Keratinocyte (primary cell): ENCODE measurements at regions not wholly inside any gene's neighbourhood (a gene's known extent, or its start where the extent isn't known, plus 50 kb on each side); places are given as distances from the start of the nearest gene placed in this dataset.

Source experiments
- DNase-seq: peaks from one replicate; pipeline ENCODE4 v3.0.0-alpha.2; 2011; ENCODE audit warnings: low read depth, missing footprints, low spot score
- FAIRE-seq: peaks from 2 replicates; lab custom pipeline; 2011; peaks lifted over from hg19 to GRCh38; lab: Jason Lieb, UNC
- H2AFZ ChIP-seq: 2 replicates; pipeline ENCODE4 v1.6.0; 2012; ENCODE audit warnings: low read length, control low read depth, inconsistent platforms; ENCODE audit not compliant: control insufficient read depth
- H3K27ac ChIP-seq: 2 replicates; pipeline ENCODE4 v1.5.1; 2011; ENCODE audit warnings: low read length; ENCODE audit not compliant: control insufficient read depth, insufficient read depth
- H3K27me3 ChIP-seq: 3 replicates; pipeline ENCODE4 v1.6.0; 2011; ENCODE audit warnings: low read length; ENCODE audit not compliant: control insufficient read depth, insufficient read depth; ENCODE audit errors: extremely low read depth
- H3K36me3 ChIP-seq, 2 experiments: 2 replicates in 1 of 2; 3 replicates in 1 of 2; pipeline ENCODE4 v1.5.1; 2011; ENCODE audit warnings: low read length in 2 of 2, mild to moderate bottlenecking in 1 of 2; ENCODE audit not compliant: control insufficient read depth in 2 of 2, insufficient read depth in 2 of 2; ENCODE audit errors: extremely low read depth in 1 of 2
- H3K4me1 ChIP-seq: 3 replicates; pipeline ENCODE4 v1.5.1; 2011; ENCODE audit warnings: low read length; ENCODE audit not compliant: control insufficient read depth, insufficient read depth; ENCODE audit errors: extremely low read depth
- H3K4me2 ChIP-seq: 3 replicates; pipeline ENCODE4 v1.6.0; 2011; ENCODE audit warnings: low read depth, low read length; ENCODE audit not compliant: control insufficient read depth, insufficient read depth; ENCODE audit errors: extremely low read depth
- H3K4me3 ChIP-seq, 3 experiments: fragments of 200-600 bp in 1 of 3; sonication (generic) in 1 of 3; 2 replicates in 2 of 3; 3 replicates in 1 of 3; pipeline ENCODE4 v1.5.1; 2011 to 2016; ENCODE audit warnings: low read length in 3 of 3, mild to moderate bottlenecking in 3 of 3, control low read depth in 2 of 3, inconsistent platforms in 1 of 3, low read depth in 1 of 3, mixed read lengths in 1 of 3, mixed run types in 1 of 3, moderate library complexity in 1 of 3; ENCODE audit not compliant: control insufficient read depth in 2 of 3, insufficient read depth in 2 of 3; ENCODE audit errors: extremely low read depth in 1 of 3
- H3K79me2 ChIP-seq: 2 replicates; pipeline ENCODE4 v1.6.0; 2012; ENCODE audit warnings: low read length; ENCODE audit not compliant: control insufficient read depth, insufficient read depth
- H3K9ac ChIP-seq: 3 replicates; pipeline ENCODE4 v1.6.0; 2011; ENCODE audit warnings: low read length; ENCODE audit not compliant: control insufficient read depth, insufficient read depth; ENCODE audit errors: extremely low read depth
- H3K9me1 ChIP-seq: 3 replicates; pipeline ENCODE4 v1.6.0; 2011; ENCODE audit warnings: low read length; ENCODE audit not compliant: control insufficient read depth, insufficient read depth; ENCODE audit errors: extremely low read depth
- H3K9me3 ChIP-seq: 2 replicates; pipeline ENCODE4 v1.5.1; 2012; ENCODE audit warnings: low read depth, low read length; ENCODE audit not compliant: control insufficient read depth
- H4K20me1 ChIP-seq: 3 replicates; pipeline ENCODE4 v1.6.0; 2011; ENCODE audit warnings: low read length; ENCODE audit not compliant: control insufficient read depth, insufficient read depth; ENCODE audit errors: extremely low read depth
- CTCF ChIP-seq, 3 experiments: IDR thresholded peaks in 1 of 3; conservative IDR thresholded peaks in 1 of 3; optimal IDR thresholded peaks in 1 of 3; 2 replicates in 2 of 3; 3 replicates in 1 of 3; pipeline versions ENCODE3 to v1.5.1; 2011; ENCODE audit warnings: low read length in 3 of 3, mild to moderate bottlenecking in 3 of 3, moderate library complexity in 2 of 3, control low read depth in 1 of 3, inconsistent platforms in 1 of 3; ENCODE audit not compliant: insufficient read depth in 2 of 3; ENCODE audit errors: extremely low read depth in 1 of 3
- EZH2 ChIP-seq: IDR thresholded peaks from one replicate; pipeline ENCODE4 v1.6.1; 2012; ENCODE audit warnings: inconsistent platforms, mild to moderate bottlenecking, low read length, moderate library complexity
- dilution Hi-C: fragments of 300-500 bp; cut with MboI; formaldehyde crosslinking; loops from one replicate; pipeline ENCODE4 v1.7.0; 2020; ENCODE audit warnings: low sequenced_read_pairs; ENCODE audit not compliant: extremely low pct_ligation_motif_present

GRCh38 chr12:105423237-105423636, 92.7 kb downstream of the C12orf75 start:
- H3K27ac ChIP-seq: no peak overlapping the region
- FAIRE-seq: no peak
- H3K4me2 ChIP-seq: no peak overlapping the region
- dilution Hi-C loops: no loop called here
- H3K4me3 ChIP-seq: no peak overlapping the region
- TF ChIP-seq EZH2 (no peak), CTCF (optimal IDR thresholded peaks at IDR 0.05 in 1 of 3, IDR thresholded peaks at IDR 0.05 in 1 of 3, conservative IDR thresholded peaks at IDR 0.05 in 1 of 3; ENCODE audit: extremely low read depth in 1 of 3, insufficient read depth in 2 of 3, low read length in 3 of 3) (no peak)
- DNase-seq: no peak
- no peaks in the 10 kb centered on the region for H3K9me3 ChIP-seq
- peaks cover 28% of the 10 kb centered on the region for H3K4me1 ChIP-seq
- no peak overlapping the region for H3K9ac ChIP-seq
- no peaks in the 10 kb centered on the region for H3K9me1 ChIP-seq
- no peaks in the 10 kb centered on the region for H3K79me2 ChIP-seq
- no peaks in the 10 kb centered on the region for H4K20me1 ChIP-seq
- H3K27me3 ChIP-seq: no peaks in the 10 kb centered on the region
- no peak overlapping the region for H2AFZ ChIP-seq
- no peaks in the 10 kb centered on the region for H3K36me3 ChIP-seq

- H4K20me1 ChIP-seq: no peaks in the 10 kb centered on the region
- no peak for FAIRE-seq
- no peaks in the 10 kb centered on the region for H3K27me3 ChIP-seq
- dilution Hi-C loops: no loop called here
- H3K36me3 ChIP-seq: no peaks in the 10 kb centered on the region
- no peak overlapping the region for H3K9ac ChIP-seq
- TF ChIP-seq EZH2 (no peak), CTCF (optimal IDR thresholded peaks at IDR 0.05 in 1 of 3, IDR thresholded peaks at IDR 0.05 in 1 of 3, conservative IDR thresholded peaks at IDR 0.05 in 1 of 3; ENCODE audit: extremely low read depth in 1 of 3, insufficient read depth in 2 of 3, low read length in 3 of 3) (no peak)
- H2AFZ ChIP-seq: no peak overlapping the region
- no peaks in the 10 kb centered on the region for H3K9me1 ChIP-seq
- peaks cover 22% of the 10 kb centered on the region for H3K4me1 ChIP-seq
- H3K79me2 ChIP-seq: no peaks in the 10 kb centered on the region
- no peak overlapping the region for H3K4me3 ChIP-seq
- no peak overlapping the region for H3K27ac ChIP-seq
- DNase-seq: no peak
- H3K9me3 ChIP-seq: no peaks in the 10 kb centered on the region
- no peak overlapping the region for H3K4me2 ChIP-seq
Observed at GRCh38 chr12:105423921-105424320, 93.4 kb downstream of the C12orf75 start.
